22Rv1 (cell line): ENCODE measurements at regions not wholly inside any gene's neighbourhood (a gene's known extent, or its start where the extent isn't known, plus 50 kb on each side); places are given as distances from the start of the nearest gene placed in this dataset.

ENCODE experiments used
- ZFX ChIP-seq: fragments of 450-650 bp; IDR thresholded peaks from 2 replicates; pipeline ENCODE4 v1.6.1; 2017; ENCODE audit warnings: antibody characterized with exemption, borderline replicate concordance
- TF ChIP-seq, protein P1 (sequence below): fragments of 450-650 bp; IDR thresholded peaks from 2 replicates; pipeline ENCODE4 v1.5.1; 2017; ENCODE audit warnings: mild to moderate bottlenecking

DNA sequence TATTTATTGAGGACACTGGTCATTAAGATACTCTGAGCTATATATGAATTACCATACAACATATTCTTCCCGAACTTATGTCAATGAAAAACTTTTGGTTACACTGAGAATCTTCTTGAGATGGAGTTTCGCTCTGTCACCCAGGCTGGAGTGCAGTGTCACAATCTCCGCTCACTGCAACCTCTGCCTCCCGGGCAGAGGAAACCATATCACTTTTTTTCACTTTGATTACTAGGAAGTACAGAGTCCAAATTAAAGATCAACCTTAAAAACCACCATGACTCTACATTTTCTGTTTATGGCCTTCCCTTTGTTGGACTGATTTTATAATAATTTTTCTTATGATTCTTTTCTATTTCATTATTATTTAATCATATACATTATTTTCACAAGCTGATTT lies 336.5 kb downstream of the FSCB start:
- TF ChIP-seq, protein P1, sequence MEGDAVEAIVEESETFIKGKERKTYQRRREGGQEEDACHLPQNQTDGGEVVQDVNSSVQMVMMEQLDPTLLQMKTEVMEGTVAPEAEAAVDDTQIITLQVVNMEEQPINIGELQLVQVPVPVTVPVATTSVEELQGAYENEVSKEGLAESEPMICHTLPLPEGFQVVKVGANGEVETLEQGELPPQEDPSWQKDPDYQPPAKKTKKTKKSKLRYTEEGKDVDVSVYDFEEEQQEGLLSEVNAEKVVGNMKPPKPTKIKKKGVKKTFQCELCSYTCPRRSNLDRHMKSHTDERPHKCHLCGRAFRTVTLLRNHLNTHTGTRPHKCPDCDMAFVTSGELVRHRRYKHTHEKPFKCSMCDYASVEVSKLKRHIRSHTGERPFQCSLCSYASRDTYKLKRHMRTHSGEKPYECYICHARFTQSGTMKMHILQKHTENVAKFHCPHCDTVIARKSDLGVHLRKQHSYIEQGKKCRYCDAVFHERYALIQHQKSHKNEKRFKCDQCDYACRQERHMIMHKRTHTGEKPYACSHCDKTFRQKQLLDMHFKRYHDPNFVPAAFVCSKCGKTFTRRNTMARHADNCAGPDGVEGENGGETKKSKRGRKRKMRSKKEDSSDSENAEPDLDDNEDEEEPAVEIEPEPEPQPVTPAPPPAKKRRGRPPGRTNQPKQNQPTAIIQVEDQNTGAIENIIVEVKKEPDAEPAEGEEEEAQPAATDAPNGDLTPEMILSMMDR: no peak
- no peak for TF ChIP-seq ZFX
